ENCODE measurements at regions not wholly inside any gene's neighbourhood (a gene's known extent, or its start where the extent isn't known, plus 50 kb on each side); places are given as distances from the start of the nearest gene placed in this dataset.

DNA sequence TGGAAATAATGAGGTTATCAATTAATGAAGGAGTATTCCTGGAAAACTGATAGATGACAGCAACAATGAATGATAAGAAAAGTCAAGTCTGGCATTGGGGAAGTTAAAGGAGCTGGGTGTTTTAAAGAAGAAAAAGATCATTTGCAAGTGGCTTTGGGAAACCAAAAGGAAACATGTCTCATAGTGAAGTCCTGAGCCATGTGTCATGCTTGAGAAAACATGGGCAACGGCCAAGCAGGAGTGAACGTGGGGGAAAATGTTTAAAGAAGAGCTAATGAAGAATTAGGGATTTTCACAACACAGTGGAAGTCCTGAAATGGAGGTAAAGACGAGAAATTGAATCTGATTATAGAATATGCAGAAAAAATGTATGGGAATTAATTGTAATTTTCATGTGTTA, 1383.2 kb upstream of the CELF2 start:
- no peak for DNase-seq (ENCODE audit: low spot score)

DNA sequence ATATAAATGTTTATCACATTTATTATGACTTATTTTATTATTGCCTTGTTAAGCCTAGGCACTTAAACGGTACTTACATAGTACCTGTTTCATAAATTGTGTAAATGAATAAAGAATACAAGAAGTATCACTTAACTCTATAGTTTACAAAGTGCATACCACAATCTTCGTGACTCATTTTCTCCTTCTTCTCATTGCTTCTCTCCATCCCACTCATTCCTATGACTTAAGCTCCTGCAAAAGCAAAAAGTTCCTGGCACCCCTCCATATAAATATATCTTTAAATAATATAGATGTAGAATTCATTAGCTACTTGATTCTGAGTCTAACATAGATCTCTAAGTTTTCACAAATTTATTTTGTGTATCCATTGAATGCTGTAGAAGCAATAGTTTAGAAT, 1382.0 kb upstream of the CELF2 start:
- DNase-seq (ENCODE audit: low spot score) = no peak

DNA sequence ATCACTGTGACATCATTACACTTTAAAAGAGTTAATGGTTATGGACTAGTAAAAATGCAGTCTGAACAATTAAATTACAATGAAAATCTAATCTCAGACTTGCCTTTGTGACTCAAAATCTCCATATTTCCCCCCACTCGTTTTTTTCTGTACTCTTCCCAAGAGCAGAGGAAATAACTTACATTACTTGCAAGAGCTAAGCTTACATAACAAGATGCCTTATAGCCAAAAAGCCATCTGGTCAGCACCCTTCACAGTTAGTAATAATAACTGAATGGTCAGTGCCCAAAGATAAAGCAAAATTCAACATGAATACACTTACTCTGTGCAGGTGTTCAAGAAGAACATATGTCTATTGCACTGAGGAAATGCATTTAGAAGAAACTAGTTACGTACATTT, 1381.5 kb upstream of the CELF2 start:
- no peak for DNase-seq (ENCODE audit: low spot score)

DNA sequence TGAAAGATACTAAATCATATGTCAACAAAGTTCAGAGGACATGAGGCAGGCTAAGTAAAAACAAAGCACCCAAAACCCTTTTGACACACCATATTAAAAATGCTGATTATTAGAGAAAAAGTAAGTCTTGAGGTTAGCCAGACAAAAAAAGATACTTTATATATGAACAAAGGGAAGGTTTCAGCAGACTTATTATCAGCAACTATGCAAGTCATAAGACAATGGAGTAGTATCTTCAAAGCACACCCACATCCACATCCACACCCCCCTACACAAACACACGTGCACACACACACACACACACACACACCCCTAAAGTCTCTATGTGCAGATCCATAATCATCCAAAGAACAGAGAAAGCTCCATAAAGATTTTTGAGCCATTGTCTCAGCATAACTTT, 1373.9 kb upstream of the CELF2 start:
- no peak for DNase-seq (ENCODE audit: low spot score)

DNA sequence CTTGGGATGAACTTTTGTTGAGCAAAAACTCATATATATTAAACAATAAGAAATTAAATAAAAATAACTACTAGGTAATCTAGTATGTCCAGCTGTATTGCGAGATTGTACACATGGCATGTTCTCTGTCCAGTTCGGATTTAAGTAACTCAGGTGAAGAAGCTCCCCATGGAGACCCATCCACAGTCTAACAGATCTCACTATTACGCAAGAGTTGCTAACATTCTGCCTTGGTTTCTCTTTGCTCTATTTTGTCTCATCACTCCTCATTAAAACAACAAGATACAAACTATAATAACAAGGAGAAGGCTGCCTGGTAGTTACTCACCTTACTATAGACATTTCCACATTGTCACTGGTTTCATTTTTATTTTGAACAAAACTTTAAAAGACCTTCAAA, 1372.3 kb upstream of the CELF2 start:
- no peak for DNase-seq (ENCODE audit: low spot score)

DNA sequence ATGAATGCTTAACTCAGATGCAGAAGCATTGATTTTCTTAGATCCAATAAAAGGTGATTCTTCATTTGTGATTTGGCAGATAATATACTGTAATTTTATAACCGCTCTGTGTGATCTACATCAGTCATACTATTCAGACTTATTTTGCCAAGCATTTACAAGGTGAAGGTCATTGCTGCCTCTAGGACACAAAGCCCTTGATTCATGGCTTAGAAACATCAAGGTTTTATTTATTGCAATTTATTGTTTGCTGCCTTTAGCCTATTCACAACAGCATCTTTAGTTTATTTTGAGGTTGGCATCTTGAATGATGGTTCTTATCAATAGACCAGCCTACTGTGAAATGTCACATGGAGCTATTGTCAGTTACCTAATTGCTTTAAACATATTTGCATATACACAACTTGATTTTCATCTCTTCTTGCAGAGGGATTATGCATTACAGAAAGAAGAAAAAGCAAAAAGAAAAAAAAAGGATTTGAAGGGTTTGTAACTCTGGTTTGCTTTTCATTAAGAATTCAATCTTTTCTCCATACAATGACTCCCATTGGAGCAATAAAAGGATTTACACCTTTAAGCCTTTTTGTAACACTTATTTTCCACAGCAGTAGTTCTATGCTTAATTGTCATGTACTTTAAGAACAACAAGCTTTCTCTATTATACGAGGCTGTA, 1371.6 kb upstream of the CELF2 start:
- no peak for DNase-seq (ENCODE audit: low spot score)

DNA sequence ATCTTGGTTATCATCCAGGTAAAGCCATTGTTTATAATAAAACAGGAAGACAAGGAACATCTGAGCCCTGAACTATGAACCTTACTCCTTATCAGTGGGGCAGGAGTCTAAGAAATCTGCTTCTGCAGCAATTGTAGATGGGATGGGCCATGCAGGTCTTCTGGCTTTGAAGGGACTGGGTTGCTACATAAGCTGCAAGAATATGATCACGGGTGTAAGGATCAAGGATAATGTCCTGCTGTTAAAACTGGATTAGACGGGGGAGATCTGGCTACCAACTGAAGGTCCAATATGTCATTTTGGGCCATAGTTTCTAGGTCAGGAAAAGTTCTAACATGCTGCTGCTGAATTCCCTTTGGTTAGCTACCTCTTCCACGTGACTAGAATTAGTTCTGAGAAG, 1363.4 kb upstream of the CELF2 start:
- DNase-seq (ENCODE audit: low spot score) = no peak

DNA sequence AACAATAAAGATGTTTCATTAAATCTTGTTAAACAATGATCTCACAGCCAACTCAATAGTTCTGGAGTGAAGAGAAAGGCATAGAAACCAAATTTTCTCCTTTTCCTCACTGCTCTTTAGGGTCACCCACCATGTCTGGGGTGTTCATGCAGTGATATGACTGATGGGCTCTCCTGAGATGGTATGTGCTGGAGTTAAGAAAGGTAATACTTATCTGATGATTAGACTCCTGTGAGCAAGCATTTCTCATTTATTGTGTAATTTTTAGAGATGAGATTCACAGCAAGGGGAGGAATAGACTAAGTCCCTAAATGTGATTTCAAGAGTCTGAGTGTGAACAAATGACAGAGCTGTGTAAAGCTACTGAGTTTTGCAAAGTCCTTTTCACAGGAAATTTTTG, 1361.3 kb upstream of the CELF2 start:
- DNase-seq (ENCODE audit: low spot score) = no peak

DNA sequence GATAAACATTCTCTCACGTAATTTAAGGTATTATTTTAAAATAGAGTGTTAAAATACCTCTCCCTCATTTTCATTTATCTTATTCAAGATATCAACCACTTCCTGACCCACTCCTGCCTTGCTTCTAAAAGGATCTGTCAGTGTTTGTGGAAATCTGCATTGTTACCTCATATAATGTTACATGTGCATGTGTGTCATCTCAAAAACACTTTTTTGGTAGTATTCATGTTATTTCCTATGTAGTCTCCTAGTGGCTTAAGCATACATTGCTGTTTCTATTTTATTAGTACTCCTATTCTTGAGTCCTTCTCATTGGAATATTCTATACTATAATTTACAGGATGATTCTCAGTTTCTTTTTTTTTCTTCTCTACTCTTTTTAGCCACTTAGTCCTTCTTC, 1360.7 kb upstream of the CELF2 start:
- DNase-seq (ENCODE audit: low spot score) = no peak

DNA sequence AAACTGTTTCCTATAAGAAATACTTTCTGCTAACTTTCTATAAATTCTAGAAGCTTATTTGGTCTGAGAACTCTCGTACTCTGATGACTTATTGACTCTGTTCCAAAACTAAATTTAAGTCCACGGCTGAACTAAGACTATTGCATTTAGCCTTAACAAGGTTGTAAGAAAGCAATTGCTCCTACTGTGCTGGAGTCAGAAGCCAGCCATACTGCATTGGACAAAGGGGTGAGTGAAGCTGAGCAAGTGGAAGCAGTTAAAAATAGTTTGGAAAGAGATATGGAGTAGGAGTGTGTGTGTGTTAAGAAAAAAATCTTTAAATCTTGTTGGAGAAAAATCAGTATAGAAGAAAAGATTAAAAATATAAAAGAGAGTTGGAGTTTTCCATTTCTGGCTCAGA, 1360.1 kb upstream of the CELF2 start:
- no peak for DNase-seq (ENCODE audit: low spot score)

DNA sequence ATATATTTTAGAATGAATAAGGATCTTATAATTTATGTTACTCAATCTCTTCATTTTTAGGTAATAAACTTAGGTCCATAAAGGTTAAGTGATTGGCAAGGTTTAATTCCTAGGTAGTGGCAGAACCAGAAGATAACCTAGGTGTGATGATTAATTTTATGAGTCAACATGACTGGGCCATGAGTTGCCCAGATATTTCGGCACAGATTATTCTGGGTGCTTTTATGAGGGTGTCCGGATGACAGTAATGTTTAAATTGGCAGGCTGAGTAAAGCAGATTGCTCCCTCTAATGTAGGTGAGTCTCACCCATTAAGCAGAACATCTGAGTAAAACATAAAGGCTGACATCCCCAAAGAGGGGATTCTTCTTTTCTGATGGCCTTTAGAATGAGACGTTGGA, 1349.3 kb upstream of the CELF2 start:
- no peak for DNase-seq (ENCODE audit: low spot score)

DNA sequence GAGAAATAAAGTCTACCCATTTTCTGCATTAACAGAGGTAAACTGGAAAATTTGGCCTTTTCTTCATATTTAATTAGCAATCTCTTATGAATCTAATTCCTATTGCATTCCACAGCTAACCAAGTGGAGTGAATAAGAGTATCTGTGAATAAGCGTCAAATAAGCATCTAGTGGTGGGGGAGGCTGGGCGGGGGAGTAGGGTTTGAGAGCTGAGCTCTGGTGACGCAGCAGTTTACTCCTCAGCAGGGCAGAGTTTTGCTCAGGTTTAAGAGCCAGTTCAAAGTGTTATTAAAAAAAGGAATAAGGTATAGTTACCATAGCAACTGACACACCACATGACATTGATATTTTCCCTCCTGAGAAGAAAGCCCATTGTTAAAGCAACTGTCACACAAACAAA, 1346.8 kb upstream of the CELF2 start:
- no peak for DNase-seq (ENCODE audit: low spot score)

DNA sequence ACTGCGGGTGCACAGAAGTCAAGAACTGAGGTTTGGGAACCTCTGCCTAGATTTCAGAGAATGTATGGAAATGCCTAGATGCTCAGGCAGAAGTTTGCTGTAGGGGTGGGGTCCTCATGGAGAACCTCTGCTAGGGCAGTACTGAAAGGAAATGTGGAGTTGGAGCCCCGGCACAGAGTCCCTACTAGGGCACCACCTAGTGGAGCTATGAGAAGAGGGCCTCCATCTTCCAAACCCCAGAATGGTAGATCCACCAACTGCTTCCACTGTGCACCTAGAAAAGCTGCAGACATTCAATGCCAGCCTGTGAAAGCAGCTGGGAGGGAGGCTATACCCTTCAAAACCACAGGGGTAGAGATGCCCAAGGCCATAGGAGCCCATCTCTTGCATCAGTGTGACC, 1336.0 kb upstream of the CELF2 start:
- no peak for DNase-seq (ENCODE audit: low spot score)

DNA sequence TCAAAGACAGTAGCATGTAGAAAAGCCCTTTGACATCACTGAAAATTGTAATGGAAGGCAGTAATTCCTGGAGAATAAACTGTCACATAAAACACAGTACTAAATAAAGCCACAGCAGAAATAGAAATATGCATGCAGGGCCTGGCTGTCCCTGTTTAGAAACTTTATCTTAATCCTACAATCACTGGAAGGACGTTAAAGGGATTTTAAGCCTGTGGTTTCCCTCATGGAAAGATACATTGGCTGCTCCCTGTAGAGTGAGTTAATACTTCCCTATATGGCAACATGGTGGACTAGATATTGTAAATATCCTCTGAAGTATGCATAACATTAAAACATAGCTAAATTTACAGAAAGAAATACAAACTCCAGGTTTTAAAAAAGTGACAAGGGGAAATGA, 1334.9 kb upstream of the CELF2 start:
- DNase-seq (ENCODE audit: low spot score) = no peak

DNA sequence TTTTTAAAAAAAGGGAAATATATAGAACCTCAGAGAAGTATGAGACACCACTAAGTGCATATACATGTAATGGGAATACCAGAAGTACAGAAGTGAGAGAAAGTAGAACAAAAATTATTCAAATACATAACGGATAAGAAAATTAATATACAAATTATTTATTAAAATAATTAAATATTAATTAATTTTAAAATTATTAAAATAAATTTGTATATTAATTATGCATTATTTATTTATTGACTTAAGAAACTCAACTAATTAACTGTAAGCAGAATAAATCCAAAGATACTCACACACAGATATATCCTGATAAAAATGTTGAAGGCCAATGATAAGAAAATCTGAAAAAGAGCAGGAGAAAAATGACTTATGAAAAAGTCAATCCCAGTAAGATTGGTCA, 1333.5 kb upstream of the CELF2 start:
- no peak for DNase-seq (ENCODE audit: low spot score)

DNA sequence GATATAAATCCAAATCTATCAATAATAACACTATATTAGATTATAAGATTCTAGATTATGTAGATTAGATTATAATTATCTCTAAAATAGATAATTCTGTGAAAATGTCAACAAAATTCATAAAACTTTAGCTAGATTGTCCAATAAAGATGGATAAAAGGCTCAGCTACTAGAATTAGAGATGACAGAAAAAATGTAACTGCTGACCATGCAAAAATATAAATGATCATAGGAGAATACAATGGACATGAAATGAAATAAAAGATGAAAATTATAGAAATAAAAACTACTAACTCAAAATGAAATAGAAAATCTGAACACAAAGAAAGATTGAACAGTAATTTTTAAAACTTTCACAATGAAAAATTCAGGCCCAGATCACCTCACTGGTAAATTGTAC, 1332.1 kb upstream of the CELF2 start:
- no peak for DNase-seq (ENCODE audit: low spot score)

DNA sequence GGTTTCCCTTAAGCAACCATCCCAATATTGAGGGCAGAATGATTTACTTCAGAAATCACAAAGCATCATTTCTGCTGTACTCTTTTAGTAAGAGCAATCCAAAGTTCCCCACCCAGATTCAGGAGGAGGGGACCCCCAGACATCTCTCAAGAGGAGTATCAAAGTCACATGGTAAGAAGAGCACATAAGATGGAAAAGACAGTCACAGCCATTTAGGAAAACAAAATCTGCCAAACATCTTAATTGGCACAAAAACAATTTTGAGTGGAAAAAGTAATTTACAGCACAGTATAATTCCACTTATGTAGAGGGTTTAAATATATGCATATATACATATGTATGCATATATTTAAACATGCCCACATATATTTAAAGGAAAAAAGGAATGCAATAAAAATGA, 1329.0 kb upstream of the CELF2 start:
- no peak for DNase-seq (ENCODE audit: low spot score)

DNA sequence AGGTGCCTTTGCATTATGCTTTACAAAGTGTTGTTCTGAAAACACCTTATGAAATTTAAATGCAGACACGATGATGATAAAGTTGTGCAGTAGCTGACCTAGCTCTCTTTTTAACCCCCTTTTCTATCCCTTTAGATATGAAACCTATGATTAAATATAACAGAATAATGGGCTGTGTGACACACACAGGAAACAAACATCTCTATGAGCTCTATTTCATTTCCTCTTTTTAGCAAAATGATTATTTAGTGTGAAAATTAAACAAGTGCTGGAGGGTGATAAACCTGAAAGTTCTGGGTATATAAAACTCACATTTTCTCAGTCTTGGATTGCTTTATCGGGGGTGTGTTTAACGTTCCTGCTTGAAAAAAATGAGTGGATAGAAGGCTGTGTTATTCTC, 1310.5 kb upstream of the CELF2 start:
- no peak for DNase-seq (ENCODE audit: low spot score)

DNA sequence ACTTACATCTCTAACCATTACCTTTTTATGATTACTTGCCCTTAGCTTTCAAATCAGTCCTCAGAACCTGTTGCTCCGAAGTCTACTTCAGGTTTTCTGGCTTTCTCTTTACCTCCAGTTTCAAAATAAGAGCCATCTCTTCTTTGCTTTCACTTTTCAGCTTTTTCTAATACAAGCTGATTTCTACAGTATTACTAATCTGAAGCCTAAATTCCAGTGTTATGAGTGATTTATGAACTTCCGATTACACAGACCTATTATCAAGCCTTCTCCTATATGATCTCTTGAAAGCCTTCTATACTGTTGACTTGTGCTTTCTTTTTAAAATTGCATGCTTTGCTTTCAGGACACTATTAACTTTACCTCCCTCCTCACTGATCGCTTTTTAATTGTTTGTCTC, 1307.8 kb upstream of the CELF2 start:
- DNase-seq (ENCODE audit: low spot score) = no peak

DNA sequence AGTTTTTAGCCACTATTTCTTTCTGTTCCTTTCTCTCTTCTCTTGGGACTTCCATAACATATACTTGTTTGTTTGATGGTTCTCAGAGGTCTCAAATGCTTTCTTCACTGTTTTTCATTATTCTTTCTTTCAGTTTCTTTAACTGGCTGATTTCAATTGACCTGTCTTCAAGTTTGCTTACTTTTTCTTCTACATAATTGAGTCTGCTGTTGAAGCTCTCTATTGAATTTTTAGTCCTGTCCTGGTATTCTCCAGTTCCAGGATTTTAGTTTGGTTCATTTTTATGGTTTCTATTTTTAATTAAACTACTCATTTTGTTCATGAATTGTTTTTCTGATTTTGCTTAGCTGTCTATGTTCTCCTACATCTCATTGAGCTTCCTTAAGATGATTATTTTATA, 1305.3 kb upstream of the CELF2 start:
- no peak for DNase-seq (ENCODE audit: low spot score)

DNA sequence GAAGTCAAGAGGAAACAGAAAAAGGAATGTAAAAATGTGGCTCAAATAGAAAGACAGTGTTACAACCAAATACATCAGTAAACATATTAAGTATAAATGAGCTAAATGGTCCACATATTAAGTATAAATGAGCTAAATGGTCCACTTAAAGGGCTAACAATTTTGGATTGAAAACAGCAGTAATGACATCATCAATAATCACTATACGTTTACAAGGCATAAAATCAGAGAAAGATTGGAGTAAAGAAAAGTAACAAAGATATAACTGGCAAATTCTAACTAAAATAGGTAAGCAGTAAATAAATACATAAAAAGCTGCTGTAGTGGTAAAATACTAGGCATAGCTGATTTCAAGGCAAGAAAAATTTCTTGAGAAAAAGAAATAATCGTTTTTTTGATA, 1298.4 kb upstream of the CELF2 start:
- DNase-seq (ENCODE audit: low spot score) = no peak

DNA sequence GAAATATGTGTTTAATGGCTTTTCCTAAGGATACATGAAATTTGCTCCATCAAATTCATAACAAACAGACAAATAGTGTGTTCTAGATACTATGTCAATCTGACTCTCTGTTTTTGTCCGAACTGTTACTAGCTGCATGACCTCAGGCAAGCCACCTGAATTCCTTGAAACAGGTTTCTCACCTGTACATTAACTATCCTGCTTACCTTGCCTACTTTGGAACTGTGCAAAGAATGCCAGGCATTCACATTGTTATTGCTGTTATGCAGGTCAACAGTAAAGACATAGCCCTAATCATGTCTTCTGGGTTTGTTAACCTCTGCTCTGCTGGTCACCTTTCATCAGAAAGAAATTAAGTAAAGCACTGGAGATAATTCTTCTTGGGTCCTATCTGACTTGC, 1283.9 kb upstream of the CELF2 start:
- no peak for DNase-seq (ENCODE audit: low spot score)

DNA sequence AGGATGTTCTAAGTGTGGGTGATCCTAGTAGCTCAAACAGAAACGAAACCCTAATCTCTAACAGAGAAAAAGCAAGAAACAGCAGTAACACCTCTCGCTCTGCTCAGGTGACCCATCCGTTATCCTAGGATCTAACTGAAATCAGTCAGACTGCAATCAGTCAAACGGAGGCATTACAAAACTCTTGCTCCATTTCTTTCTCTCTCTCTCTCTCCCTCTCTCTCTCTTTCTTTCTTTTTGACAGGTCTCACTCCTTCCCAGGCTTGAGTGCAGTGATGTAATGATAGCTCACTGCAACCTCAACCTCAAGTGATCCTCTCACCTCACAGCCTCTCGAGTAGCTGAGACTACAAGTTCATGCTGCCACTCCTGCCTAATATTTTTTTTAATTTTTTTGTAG, 1283.5 kb upstream of the CELF2 start:
- no peak for DNase-seq (ENCODE audit: low spot score)

DNA sequence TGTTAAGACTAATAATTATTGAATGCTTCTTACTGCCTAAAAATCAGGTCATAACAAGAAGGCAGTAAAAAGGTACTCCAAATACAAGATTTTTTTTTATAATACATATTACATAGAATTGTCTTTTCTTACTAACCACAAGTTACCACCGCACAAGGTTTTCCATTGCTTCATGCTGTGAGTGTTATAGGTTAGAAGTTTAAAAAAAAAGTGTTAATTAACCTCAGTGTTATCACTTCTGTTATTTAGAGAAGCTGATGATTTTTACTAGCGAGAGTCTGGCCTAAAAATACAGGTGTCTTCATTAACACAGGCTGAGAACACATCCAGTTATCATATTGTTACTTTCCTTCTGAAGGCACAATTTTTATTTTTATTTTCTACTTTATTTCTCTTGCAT, 1281.9 kb upstream of the CELF2 start:
- DNase-seq (ENCODE audit: low spot score) = no peak

DNA sequence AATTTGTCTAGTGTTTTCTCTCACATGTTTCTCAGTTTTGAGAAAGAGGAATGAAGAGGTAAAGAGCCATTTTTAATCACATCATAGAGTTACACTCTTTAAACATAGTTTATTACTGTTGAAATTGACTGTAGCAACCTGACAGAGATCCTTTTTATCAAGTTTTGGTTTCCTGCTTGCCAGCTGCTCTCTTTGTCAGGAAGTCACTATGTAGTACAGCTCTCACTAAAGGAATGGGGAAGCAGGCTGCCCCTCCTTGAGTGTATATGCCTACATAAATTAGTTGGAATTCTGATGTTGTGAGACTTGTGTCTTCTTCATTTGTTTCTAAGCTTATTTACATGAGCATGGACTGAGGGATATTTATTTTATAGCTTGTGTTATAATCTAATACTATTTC, 1274.0 kb upstream of the CELF2 start:
- no peak for DNase-seq (ENCODE audit: low spot score)

Data from activated CD4-positive, alpha-beta T cell treated with anti-CD3 and anti-CD28 coated beads, Interleukin-2, Interleukin-4, amounts not matched to agents 100 ng/mL and 50 ng/mL, durations not matched to agents 16 hours and 8 hours (primary cell).